Tibial nerve (tissue), 4 donors: ENCODE measurements at regions not wholly inside any gene's neighbourhood (a gene's known extent, or its start where the extent isn't known, plus 50 kb on each side); places are given as distances from the start of the nearest gene placed in this dataset.

ENCODE experiments used
- DNase-seq, 2 donors: peaks; one replicate each; pipeline ENCODE4 v3.0.0-alpha.2; 2019; ENCODE audit warnings: low spot score in 2 of 2
- H3K27ac ChIP-seq, 4 donors: fragments of 200-600 bp; sonication (generic) in 3 of 4; one replicate each; pipeline ENCODE4 v1.5.1; 2017 to 2019; ENCODE audit warnings: mild to moderate bottlenecking in 1 of 4
- H3K27me3 ChIP-seq, 2 donors: fragments of 200-600 bp; sonication (generic) in 1 of 2; one replicate each; pipeline versions ENCODE4 v1.5.1 to v1.6.0; 2017 to 2019
- H3K36me3 ChIP-seq, 3 donors: fragments of 200-600 bp; sonication (generic); one replicate each; pipeline ENCODE4 v1.5.1; 2018 to 2019
- H3K4me1 ChIP-seq, 4 donors: fragments of 200-600 bp; sonication (generic) in 3 of 4; one replicate each; pipeline ENCODE4 v1.5.1; 2017 to 2019
- H3K4me3 ChIP-seq, 4 donors: fragments of 200-600 bp; sonication (generic) in 3 of 4; one replicate each; pipeline ENCODE4 v1.5.1; 2017 to 2019; ENCODE audit warnings: mild to moderate bottlenecking in 1 of 4, moderate library complexity in 1 of 4
- H3K9me3 ChIP-seq, 4 donors: fragments of 200-600 bp; sonication (generic) in 3 of 4; one replicate each; pipeline ENCODE4 v1.5.1; 2017 to 2019
- EP300 ChIP-seq, 2 donors: sonication (generic); formaldehyde crosslinking; IDR thresholded peaks; one replicate each; pipeline ENCODE4 v1.6.1; 2017; ENCODE audit warnings: antibody characterized with exemption in 2 of 2, mild to moderate bottlenecking in 1 of 2
- POLR2A ChIP-seq, 2 donors: fragments of 450-650 bp; IDR thresholded peaks; one replicate each; pipeline ENCODE4 v1.6.1; 2017; ENCODE audit warnings: antibody characterized with exemption in 2 of 2, mild to moderate bottlenecking in 2 of 2, moderate library complexity in 2 of 2
- WGBS, 2 donors: methylation state at CpG; one replicate each; pipeline ENCODE4 v1.1.5; 2018; 5-methylcytosine and 5-hydroxymethylcytosine counted together
- TF ChIP-seq, protein P1 (sequence below), 5 experiments: fragments of 200-600 bp in 3 of 5; fragments of 450-650 bp in 2 of 5; sonication (generic) in 3 of 5; IDR thresholded peaks; one replicate each; pipeline ENCODE4 v1.5.1; 2016 to 2019; ENCODE audit warnings: antibody characterized with exemption in 5 of 5, mild to moderate bottlenecking in 3 of 5, moderate library complexity in 2 of 5

DNA sequence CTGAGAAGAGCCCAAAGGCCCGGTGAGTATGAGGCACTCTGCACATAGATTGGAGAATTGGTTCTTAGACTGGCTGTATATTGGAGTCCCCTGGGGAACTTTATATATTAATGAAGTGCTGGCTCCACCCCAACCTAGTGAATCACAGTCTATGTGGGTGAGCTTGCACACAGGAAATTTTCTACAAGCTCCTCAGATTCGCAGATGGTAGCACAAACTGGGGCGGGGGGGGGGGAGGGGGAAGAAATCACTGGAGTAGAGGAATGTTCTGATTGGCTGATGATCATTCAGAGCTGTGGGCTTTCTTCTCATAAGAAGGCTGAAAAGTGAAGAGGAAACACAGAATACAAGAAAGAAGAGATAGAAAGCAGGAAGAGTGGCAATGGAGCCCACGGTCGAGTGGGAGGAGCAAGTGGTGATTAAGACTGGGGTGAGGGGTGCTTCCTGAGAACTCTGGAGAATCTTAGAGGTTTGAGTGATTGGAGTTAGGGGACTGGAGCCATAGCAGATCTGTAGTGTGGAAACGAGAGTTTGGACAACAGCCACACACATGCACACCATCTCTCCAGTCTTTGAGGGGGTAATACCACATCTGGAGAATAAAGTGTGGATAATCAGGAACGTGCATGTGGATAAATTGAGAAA, 465.9 kb upstream of the DAB1 start:
- WGBS, 2 donors: 47 to 60% methylated on average over 7 of the region's 7 CpGs

DNA sequence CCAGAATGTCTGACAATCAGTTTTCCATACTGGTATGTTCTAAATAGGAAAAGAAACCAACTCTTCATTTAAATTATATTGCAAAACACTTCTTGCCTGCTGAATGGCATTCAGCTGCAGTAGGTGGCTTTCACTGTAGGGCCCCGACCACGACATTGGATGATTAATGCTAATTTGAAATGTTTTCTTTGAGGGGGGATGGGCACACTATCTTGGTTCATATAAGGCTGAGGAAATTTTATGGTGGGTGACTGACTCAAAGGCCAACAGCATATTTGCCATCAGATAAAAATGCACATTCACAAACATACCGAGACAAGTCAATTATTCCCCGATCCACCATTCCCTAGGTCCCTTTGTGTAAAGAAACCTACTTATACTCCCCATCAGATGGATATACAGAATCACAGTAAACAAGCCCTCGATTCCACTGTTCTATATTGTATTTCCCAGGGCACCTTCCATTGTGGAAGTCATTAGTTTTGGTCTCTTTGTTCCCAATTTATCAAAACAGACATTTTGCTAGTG, 464.2 kb upstream of the DAB1 start:
- no peaks in the 10 kb centered on the region for H3K27me3 ChIP-seq
- no peak overlapping the region for H3K4me3 ChIP-seq
- no peaks in the 10 kb centered on the region for H3K9me3 ChIP-seq
- no peak for DNase-seq
- H3K36me3 ChIP-seq: no peaks in the 10 kb centered on the region
- H3K27ac ChIP-seq: no peak overlapping the region
- WGBS, 2 donors: 52 to 56% methylated on average over 5 of the region's 5 CpGs
- TF ChIP-seq POLR2A (IDR thresholded peaks at IDR 0.05) (no peak), EP300 (IDR thresholded peaks at IDR 0.05) (no peak)
- TF ChIP-seq, protein P1, sequence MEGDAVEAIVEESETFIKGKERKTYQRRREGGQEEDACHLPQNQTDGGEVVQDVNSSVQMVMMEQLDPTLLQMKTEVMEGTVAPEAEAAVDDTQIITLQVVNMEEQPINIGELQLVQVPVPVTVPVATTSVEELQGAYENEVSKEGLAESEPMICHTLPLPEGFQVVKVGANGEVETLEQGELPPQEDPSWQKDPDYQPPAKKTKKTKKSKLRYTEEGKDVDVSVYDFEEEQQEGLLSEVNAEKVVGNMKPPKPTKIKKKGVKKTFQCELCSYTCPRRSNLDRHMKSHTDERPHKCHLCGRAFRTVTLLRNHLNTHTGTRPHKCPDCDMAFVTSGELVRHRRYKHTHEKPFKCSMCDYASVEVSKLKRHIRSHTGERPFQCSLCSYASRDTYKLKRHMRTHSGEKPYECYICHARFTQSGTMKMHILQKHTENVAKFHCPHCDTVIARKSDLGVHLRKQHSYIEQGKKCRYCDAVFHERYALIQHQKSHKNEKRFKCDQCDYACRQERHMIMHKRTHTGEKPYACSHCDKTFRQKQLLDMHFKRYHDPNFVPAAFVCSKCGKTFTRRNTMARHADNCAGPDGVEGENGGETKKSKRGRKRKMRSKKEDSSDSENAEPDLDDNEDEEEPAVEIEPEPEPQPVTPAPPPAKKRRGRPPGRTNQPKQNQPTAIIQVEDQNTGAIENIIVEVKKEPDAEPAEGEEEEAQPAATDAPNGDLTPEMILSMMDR (IDR thresholded peaks at IDR 0.05): no peak
- no peaks in the 10 kb centered on the region for H3K4me1 ChIP-seq

More for the DNA sequence above, 465.9 kb upstream of the DAB1 start:
- no peak overlapping the region for H3K4me3 ChIP-seq
- no peaks in the 10 kb centered on the region for H3K36me3 ChIP-seq
- H3K9me3 ChIP-seq: no peaks in the 10 kb centered on the region
- DNase-seq: no peak
- no peak for TF ChIP-seq POLR2A (IDR thresholded peaks at IDR 0.05)
- TF ChIP-seq EP300 (IDR thresholded peaks at IDR 0.05): no peak
- TF ChIP-seq, protein P1 (IDR thresholded peaks at IDR 0.05): no peak
- no peak overlapping the region for H3K27ac ChIP-seq
- no peaks in the 10 kb centered on the region for H3K27me3 ChIP-seq
- H3K4me1 ChIP-seq: no peaks in the 10 kb centered on the region

DNA sequence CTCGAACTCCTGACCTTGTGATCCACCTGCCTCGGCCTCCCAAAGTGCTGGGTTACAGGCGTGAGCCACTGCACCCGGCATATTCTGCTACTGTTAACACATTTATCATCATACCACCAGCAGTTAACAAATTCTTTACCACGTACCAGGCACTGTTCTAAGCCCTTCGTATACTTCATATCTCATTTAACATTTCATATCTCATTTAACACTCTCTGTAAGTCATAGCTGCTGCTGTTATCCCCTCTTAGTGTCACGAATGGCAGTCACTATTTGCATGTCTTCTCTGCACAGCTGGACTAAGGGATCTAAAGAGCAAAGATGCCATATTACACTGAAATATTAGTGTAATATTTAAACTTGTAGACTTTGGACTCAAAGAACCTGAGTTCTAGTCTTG, 462.5 kb upstream of the DAB1 start:
- TF ChIP-seq, protein P1 (IDR thresholded peaks at IDR 0.05): no peak
- TF ChIP-seq POLR2A (IDR thresholded peaks at IDR 0.05) (no peak), EP300 (IDR thresholded peaks at IDR 0.05) (no peak)
- 91 to 94% methylated on average over 7 of the region's 7 CpGs for WGBS, 2 donors
- no peaks in the 10 kb centered on the region for H3K27me3 ChIP-seq
- no peak for DNase-seq
- H3K36me3 ChIP-seq: no peaks in the 10 kb centered on the region
- H3K4me3 ChIP-seq: no peak overlapping the region
- no peak overlapping the region for H3K27ac ChIP-seq
- H3K4me1 ChIP-seq: no peaks in the 10 kb centered on the region
- H3K9me3 ChIP-seq: no peaks in the 10 kb centered on the region

DNA sequence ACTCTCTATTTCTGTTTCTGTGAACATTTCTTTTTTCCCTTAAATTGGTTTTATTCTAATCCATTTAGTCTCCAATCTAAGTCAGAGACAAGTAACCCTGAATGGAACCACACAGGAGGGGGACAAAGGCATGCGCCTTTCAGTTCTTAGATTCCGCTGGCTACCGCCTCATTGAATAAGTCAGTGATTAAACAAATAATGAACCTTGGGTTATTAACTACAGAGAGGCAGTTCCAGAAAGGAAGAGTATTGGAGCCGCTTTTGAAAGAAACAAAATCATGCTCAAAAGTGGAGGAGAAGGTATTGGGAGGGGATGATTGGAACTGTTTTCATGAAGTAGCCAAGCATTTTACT, 459.8 kb upstream of the DAB1 start:
- no peak for DNase-seq
- WGBS, 2 donors: 94 to 96% methylated on average over 4 of the region's 4 CpGs

More for the DNA sequence above, 459.8 kb upstream of the DAB1 start:
- no peak for TF ChIP-seq EP300 (IDR thresholded peaks at IDR 0.05)
- TF ChIP-seq, protein P1 (IDR thresholded peaks at IDR 0.05): no peak
- no peak for TF ChIP-seq POLR2A (IDR thresholded peaks at IDR 0.05)
- H3K4me1 ChIP-seq: no peaks in the 10 kb centered on the region
- H3K4me3 ChIP-seq: no peak overlapping the region
- H3K27me3 ChIP-seq: no peaks in the 10 kb centered on the region
- no peaks in the 10 kb centered on the region for H3K9me3 ChIP-seq
- H3K36me3 ChIP-seq: no peaks in the 10 kb centered on the region
- H3K27ac ChIP-seq: no peak overlapping the region
